ENCODE measurements at regions not wholly inside any gene's neighbourhood (a gene's known extent, or its start where the extent isn't known, plus 50 kb on each side); places are given as distances from the start of the nearest gene placed in this dataset.

DNA sequence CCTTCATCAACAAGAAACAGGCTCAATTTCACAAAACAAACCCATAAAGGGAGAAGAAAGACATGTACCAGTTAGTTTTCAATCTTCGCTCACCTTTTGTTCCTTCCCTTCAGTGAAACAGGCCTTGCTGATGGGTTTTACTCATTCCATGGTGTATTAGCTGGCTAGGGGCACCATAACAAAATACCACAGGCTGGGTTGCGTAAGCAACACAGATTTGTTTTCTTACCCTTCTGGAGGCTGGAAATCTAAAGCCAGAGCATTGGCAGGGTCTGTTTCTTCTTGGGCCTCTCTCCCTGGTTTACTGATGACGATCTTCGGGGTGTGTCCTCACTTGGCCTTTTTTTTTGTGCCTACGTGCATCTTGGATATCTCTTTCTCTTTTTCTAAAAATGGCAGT lies 383.4 kb upstream of the RBFOX1 start:
- no peaks in the 10 kb centered on the region for H3K27me3 ChIP-seq (ENCODE audit: control insufficient read depth, insufficient read depth, low read length)
- no peak overlapping the region for H2BK15ac ChIP-seq (ENCODE audit: low read depth, low read length)
- no peak overlapping the region for H3K4ac ChIP-seq (ENCODE audit: low read depth, low read length)
- no peak overlapping the region for H4K5ac ChIP-seq (ENCODE audit: low read depth, low read length)
- H3K9me3 ChIP-seq (ENCODE audit: control insufficient read depth, insufficient read depth, low read length), result peaks cover 9% of the 10 kb centered on the region
- DNase-seq (no peak), ATAC-seq (ENCODE audit: low read depth) (no peak)
- H3K4me2 ChIP-seq (ENCODE audit: low read depth, low read length), result no peak overlapping the region
- no peak overlapping the region for H2BK20ac ChIP-seq (ENCODE audit: low read depth, low read length)
- ChIA-PET CTCF (no interaction called here), POLR2A (ENCODE audit: unreplicated experiment) (no interaction called here)
- no peak overlapping the region for H2AK5ac ChIP-seq (ENCODE audit: low read depth, low read length)
- H2AK9ac ChIP-seq (replicated peaks; ENCODE audit: low read depth, low read length, poor library complexity), result no peak overlapping the region
- H3K4me3 ChIP-seq (ENCODE audit: insufficient read depth, low read depth, low read length), result no peak overlapping the region
- H4K20me1 ChIP-seq (ENCODE audit: insufficient read depth, low read length), result no peaks in the 10 kb centered on the region
- H3K18ac ChIP-seq (ENCODE audit: low read depth, low read length), result no peak overlapping the region
- no peak overlapping the region for H4K8ac ChIP-seq (ENCODE audit: low read depth in 2 of 2, low read length in 2 of 2)
- H3K27ac ChIP-seq (ENCODE audit: insufficient read depth, low read length), result no peak overlapping the region
- no peaks in the 10 kb centered on the region for H3K9me1 ChIP-seq (ENCODE audit: insufficient read depth, low read length)
- intact Hi-C loops (cut with micrococcal nuclease) (no loop called here), dilution Hi-C loops (cut with HindIII; ENCODE audit: low sequenced_read_pairs, unreplicated experiment) (no loop called here), in situ Hi-C loops (cut with MboI; ENCODE audit: low sequenced_read_pairs) (no loop called here)
- no peaks in the 10 kb centered on the region for H3K4me1 ChIP-seq (ENCODE audit: control insufficient read depth, insufficient read depth, low read length)
- H3K56ac ChIP-seq (ENCODE audit: extremely low read depth, insufficient read depth, low read length), result no peak overlapping the region
- no peaks in the 10 kb centered on the region for H3K79me1 ChIP-seq (ENCODE audit: low read depth in 1 of 2, low read length in 2 of 2)
- H2AFZ ChIP-seq (replicated peaks; ENCODE audit: low read length, poor library complexity), result no peak overlapping the region
- TF ChIP-seq, protein P1, sequence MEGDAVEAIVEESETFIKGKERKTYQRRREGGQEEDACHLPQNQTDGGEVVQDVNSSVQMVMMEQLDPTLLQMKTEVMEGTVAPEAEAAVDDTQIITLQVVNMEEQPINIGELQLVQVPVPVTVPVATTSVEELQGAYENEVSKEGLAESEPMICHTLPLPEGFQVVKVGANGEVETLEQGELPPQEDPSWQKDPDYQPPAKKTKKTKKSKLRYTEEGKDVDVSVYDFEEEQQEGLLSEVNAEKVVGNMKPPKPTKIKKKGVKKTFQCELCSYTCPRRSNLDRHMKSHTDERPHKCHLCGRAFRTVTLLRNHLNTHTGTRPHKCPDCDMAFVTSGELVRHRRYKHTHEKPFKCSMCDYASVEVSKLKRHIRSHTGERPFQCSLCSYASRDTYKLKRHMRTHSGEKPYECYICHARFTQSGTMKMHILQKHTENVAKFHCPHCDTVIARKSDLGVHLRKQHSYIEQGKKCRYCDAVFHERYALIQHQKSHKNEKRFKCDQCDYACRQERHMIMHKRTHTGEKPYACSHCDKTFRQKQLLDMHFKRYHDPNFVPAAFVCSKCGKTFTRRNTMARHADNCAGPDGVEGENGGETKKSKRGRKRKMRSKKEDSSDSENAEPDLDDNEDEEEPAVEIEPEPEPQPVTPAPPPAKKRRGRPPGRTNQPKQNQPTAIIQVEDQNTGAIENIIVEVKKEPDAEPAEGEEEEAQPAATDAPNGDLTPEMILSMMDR (conservative IDR thresholded peaks at IDR 0.05; ENCODE audit: low read depth, low read length), result no peak
- TF ChIP-seq MAZ (IDR thresholded peaks at IDR 0.05; ENCODE audit: borderline replicate concordance, low read depth, low read length), result no peak
- TF ChIP-seq, protein P2, sequence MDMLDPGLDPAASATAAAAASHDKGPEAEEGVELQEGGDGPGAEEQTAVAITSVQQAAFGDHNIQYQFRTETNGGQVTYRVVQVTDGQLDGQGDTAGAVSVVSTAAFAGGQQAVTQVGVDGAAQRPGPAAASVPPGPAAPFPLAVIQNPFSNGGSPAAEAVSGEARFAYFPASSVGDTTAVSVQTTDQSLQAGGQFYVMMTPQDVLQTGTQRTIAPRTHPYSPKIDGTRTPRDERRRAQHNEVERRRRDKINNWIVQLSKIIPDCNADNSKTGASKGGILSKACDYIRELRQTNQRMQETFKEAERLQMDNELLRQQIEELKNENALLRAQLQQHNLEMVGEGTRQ (IDR thresholded peaks at IDR 0.05; ENCODE audit: low read depth, low read length), result no peak
- TF ChIP-seq SMC3 (IDR thresholded peaks at IDR 0.05; ENCODE audit: low read depth, low read length), result no peak
- TF ChIP-seq CHD1 (IDR thresholded peaks at IDR 0.05; ENCODE audit: low read depth, low read length), result no peak
- TF ChIP-seq, protein P3, sequence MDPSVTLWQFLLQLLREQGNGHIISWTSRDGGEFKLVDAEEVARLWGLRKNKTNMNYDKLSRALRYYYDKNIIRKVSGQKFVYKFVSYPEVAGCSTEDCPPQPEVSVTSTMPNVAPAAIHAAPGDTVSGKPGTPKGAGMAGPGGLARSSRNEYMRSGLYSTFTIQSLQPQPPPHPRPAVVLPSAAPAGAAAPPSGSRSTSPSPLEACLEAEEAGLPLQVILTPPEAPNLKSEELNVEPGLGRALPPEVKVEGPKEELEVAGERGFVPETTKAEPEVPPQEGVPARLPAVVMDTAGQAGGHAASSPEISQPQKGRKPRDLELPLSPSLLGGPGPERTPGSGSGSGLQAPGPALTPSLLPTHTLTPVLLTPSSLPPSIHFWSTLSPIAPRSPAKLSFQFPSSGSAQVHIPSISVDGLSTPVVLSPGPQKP (IDR thresholded peaks at IDR 0.05; ENCODE audit: borderline replicate concordance, low read depth, low read length), result no peak
- no peak for TF ChIP-seq NFE2L2 (IDR thresholded peaks at IDR 0.05; ENCODE audit: low read depth, low read length)
- TF ChIP-seq RFX5 (IDR thresholded peaks at IDR 0.05; ENCODE audit: low read depth, low read length), result no peak
- TF ChIP-seq MAFK (IDR thresholded peaks at IDR 0.05; ENCODE audit: low read depth, low read length), result no peak
- TF ChIP-seq FOS (IDR thresholded peaks at IDR 0.05; ENCODE audit: low read depth, low read length), result no peak
- TF ChIP-seq BHLHE40 (IDR thresholded peaks at IDR 0.05; ENCODE audit: low read depth, low read length), result no peak
- H2BK120ac ChIP-seq (ENCODE audit: low read depth, low read length), result no peak overlapping the region
- no peak overlapping the region for H3K23ac ChIP-seq (ENCODE audit: low read depth, low read length)
- no peak overlapping the region for H4K91ac ChIP-seq (ENCODE audit: insufficient read depth, low read depth, low read length)
- BruUV-seq (replicated peaks), result no TSS peak
- no peak overlapping the region for H2BK5ac ChIP-seq (ENCODE audit: low read depth, low read length, poor library complexity, severe bottlenecking)
- H3K14ac ChIP-seq (replicated peaks; ENCODE audit: low read depth, low read length), result no peak overlapping the region
- no peaks in the 10 kb centered on the region for H3K36me3 ChIP-seq (ENCODE audit: control insufficient read depth, insufficient read depth, low read length)
- 40% methylated on average over 1 of the region's 5 CpGs; no CpG with 5 or more reads in 1 of the 2 experiments for WGBS, 2 experiments (ENCODE audit: extremely low coverage in 2 of 2, insufficient read length in 1 of 2)
- H3K9ac ChIP-seq (ENCODE audit: low read depth, low read length), result no peak overlapping the region
